IMR-90 (cell line): ENCODE measurements at regions not wholly inside any gene's neighbourhood (a gene's known extent, or its start where the extent isn't known, plus 50 kb on each side); places are given as distances from the start of the nearest gene placed in this dataset.
"Not testable (repeated sequence)": the region's sequence is repeated elsewhere in the genome, so short reads cannot be mapped to it uniquely, and the experiment has no call there.

ENCODE experiments used
- ATAC-seq: fragments of 200-7000 bp; cut with Tn5 transposase; 2 replicates; pipeline ENCODE4 v1.9.1; 2020; ENCODE audit warnings: low read depth, mild to moderate bottlenecking, moderate library complexity
- BruUV-seq: library from RNA; stranded (reverse); fragments of 400-500 nt; replicated peaks from 2 replicates; lab custom pipeline; 2021; lab: Mats Ljungman, UMichigan
- CTCF ChIA-PET: fragments of 300-600 bp; formaldehyde crosslinking; extraction: SDS; loops from one replicate; lab custom pipeline; 2021; ENCODE audit warnings: antibody characterized with exemption; lab: Yijun Ruan, JAX
- POLR2A ChIA-PET: fragments of 300-600 bp; sonication (Branson Sonifier 250); formaldehyde crosslinking; loops from one replicate; lab custom pipeline; 2022; ENCODE audit warnings: antibody characterized with exemption; ENCODE audit not compliant: unreplicated experiment; lab: Charles Lee
- DNase-seq: peaks from one replicate; pipeline ENCODE4 v3.0.0; 2013
- H2AFZ ChIP-seq: replicated peaks from 2 replicates; pipeline ENCODE3; 2013; ENCODE audit warnings: low read length, mild to moderate bottlenecking; ENCODE audit not compliant: poor library complexity
- H2AK5ac ChIP-seq: 2 replicates; pipeline ENCODE4 v1.6.1; 2013; ENCODE audit warnings: low read depth, low read length, inconsistent platforms
- H2AK9ac ChIP-seq: replicated peaks from 2 replicates; pipeline ENCODE3; 2013; ENCODE audit warnings: mild to moderate bottlenecking, low read depth, low read length, moderate library complexity; ENCODE audit not compliant: poor library complexity
- H2BK120ac ChIP-seq: 2 replicates; pipeline ENCODE4 v1.6.1; 2013; ENCODE audit warnings: low read depth, low read length, inconsistent platforms
- H2BK15ac ChIP-seq: 3 replicates; pipeline ENCODE4 v1.6.1; 2013; ENCODE audit warnings: low read depth, low read length, inconsistent platforms
- H2BK20ac ChIP-seq: 2 replicates; pipeline ENCODE4 v1.6.1; 2013; ENCODE audit warnings: low read depth, mild to moderate bottlenecking, inconsistent platforms, low read length, moderate library complexity
- H2BK5ac ChIP-seq: 2 replicates; pipeline ENCODE4 v1.6.1; 2013; ENCODE audit warnings: mild to moderate bottlenecking, low read depth, low read length, inconsistent platforms; ENCODE audit not compliant: poor library complexity, severe bottlenecking
- H3K14ac ChIP-seq: replicated peaks from 2 replicates; pipeline ENCODE4 v1.6.1; 2013; ENCODE audit warnings: low read depth, low read length, inconsistent platforms
- H3K18ac ChIP-seq: 2 replicates; pipeline ENCODE4 v1.6.1; 2013; ENCODE audit warnings: low read depth, low read length, control low read depth
- H3K23ac ChIP-seq: 2 replicates; pipeline ENCODE4 v1.6.1; 2013; ENCODE audit warnings: low read depth, low read length, inconsistent platforms
- H3K27ac ChIP-seq: 2 replicates; pipeline ENCODE4 v1.5.1; 2013; ENCODE audit warnings: mild to moderate bottlenecking, control low read depth, low read length; ENCODE audit not compliant: insufficient read depth
- H3K27me3 ChIP-seq: 2 replicates; pipeline ENCODE4 v1.6.1; 2013; ENCODE audit warnings: low read length; ENCODE audit not compliant: control insufficient read depth, insufficient read depth
- H3K36me3 ChIP-seq: 2 replicates; pipeline ENCODE4 v1.6.1; 2013; ENCODE audit warnings: low read length, mixed read lengths; ENCODE audit not compliant: control insufficient read depth, insufficient read depth
- H3K4ac ChIP-seq: 2 replicates; pipeline ENCODE4 v1.6.1; 2013; ENCODE audit warnings: low read depth, low read length, inconsistent platforms
- H3K4me1 ChIP-seq: 2 replicates; pipeline ENCODE4 v1.6.1; 2013; ENCODE audit warnings: low read length, mixed read lengths; ENCODE audit not compliant: control insufficient read depth, insufficient read depth
- H3K4me2 ChIP-seq: 2 replicates; pipeline ENCODE4 v1.6.1; 2013; ENCODE audit warnings: low read depth, mild to moderate bottlenecking, control low read depth, low read length, moderate library complexity
- H3K4me3 ChIP-seq: 2 replicates; pipeline ENCODE4 v1.5.1; 2013; ENCODE audit warnings: low read depth, mild to moderate bottlenecking, control low read depth, low read length, moderate library complexity; ENCODE audit not compliant: insufficient read depth
- H3K56ac ChIP-seq: 2 replicates; pipeline ENCODE4 v1.6.1; 2013; ENCODE audit warnings: low read length, inconsistent platforms; ENCODE audit not compliant: insufficient read depth; ENCODE audit errors: extremely low read depth
- H3K79me1 ChIP-seq, 2 experiments: 2 replicates each; pipeline ENCODE4 v1.6.1; 2013; ENCODE audit warnings: low read length in 2 of 2, inconsistent platforms in 1 of 2, low read depth in 1 of 2
- H3K9ac ChIP-seq: 2 replicates; pipeline ENCODE4 v1.6.1; 2013; ENCODE audit warnings: low read depth, low read length, control low read depth
- H3K9me1 ChIP-seq: 2 replicates; pipeline ENCODE4 v1.6.1; 2013; ENCODE audit warnings: low read length, inconsistent platforms; ENCODE audit not compliant: insufficient read depth
- H3K9me3 ChIP-seq: 2 replicates; pipeline ENCODE4 v1.6.1; 2013; ENCODE audit warnings: low read length; ENCODE audit not compliant: control insufficient read depth, insufficient read depth
- H4K20me1 ChIP-seq: 2 replicates; pipeline ENCODE4 v1.6.1; 2013; ENCODE audit warnings: low read length, inconsistent platforms; ENCODE audit not compliant: insufficient read depth
- H4K5ac ChIP-seq: 2 replicates; pipeline ENCODE4 v1.6.1; 2013; ENCODE audit warnings: mild to moderate bottlenecking, low read depth, low read length, control low read depth
- H4K8ac ChIP-seq, 2 experiments: 2 replicates each; pipeline ENCODE4 v1.6.1; 2013; ENCODE audit warnings: low read depth in 2 of 2, low read length in 2 of 2, control low read depth in 1 of 2, inconsistent platforms in 1 of 2
- H4K91ac ChIP-seq: 2 replicates; pipeline ENCODE4 v1.6.1; 2013; ENCODE audit warnings: low read depth, low read length, inconsistent platforms; ENCODE audit not compliant: insufficient read depth
- WGBS, 2 experiments: methylation state at CpG; one replicate each; pipeline versions ENCODE4 v1.1.5 to v1.1.7; 2013; ENCODE audit warnings: missing lambda C conversion rate in 2 of 2; ENCODE audit not compliant: insufficient read length in 1 of 2; ENCODE audit errors: extremely low coverage in 2 of 2; 5-methylcytosine and 5-hydroxymethylcytosine counted together
- dilution Hi-C: fragments of 300-500 bp; cut with HindIII; formaldehyde crosslinking; loops from one replicate; pipeline ENCODE4 v1.14.3; 2018; ENCODE audit warnings: low sequenced_read_pairs; ENCODE audit not compliant: unreplicated experiment
- in situ Hi-C: fragments of 300-500 bp; cut with MboI; formaldehyde crosslinking; loops from 3 replicates; pipeline ENCODE4 v1.14.3; 2019; ENCODE audit warnings: low sequenced_read_pairs, inconsistent platforms, mixed read lengths
- intact Hi-C: fragments of 100-400 bp; cut with micrococcal nuclease; formaldehyde crosslinking; loops from 2 replicates; pipeline ENCODE4 v1.10.0; 2022

DNA sequence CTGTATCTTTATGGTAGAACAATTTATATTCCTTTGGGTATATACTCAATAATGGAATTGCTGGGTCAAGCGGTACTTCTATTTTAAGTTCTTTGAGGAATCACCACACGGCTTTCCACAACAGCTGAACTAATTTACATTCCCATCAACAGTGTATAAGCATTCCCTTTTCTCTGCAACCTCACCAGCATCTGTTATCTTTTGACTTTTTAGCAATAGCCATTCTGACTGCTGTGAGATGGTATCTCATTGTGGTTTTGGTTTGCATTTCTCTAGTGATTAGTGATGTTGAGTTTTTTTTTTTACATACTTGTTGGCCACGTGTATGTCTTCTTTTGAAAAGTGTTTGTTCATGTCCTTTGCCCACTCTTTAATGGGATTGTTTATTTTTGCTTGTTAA is 184.7 kb upstream of the CTAGE1 start:
- in situ Hi-C loops, H4K8ac ChIP-seq, H3K14ac ChIP-seq, H3K9ac ChIP-seq, H2AK5ac ChIP-seq, H4K20me1 ChIP-seq, H2BK20ac ChIP-seq, ATAC-seq, H2BK120ac ChIP-seq, H3K9me1 ChIP-seq, H3K56ac ChIP-seq, H2BK15ac ChIP-seq, H2AFZ ChIP-seq, POLR2A ChIA-PET, H3K36me3 ChIP-seq, dilution Hi-C loops, H2BK5ac ChIP-seq, H3K4ac ChIP-seq, H3K27me3 ChIP-seq, H3K27ac ChIP-seq, H3K4me1 ChIP-seq, H2AK9ac ChIP-seq, H3K9me3 ChIP-seq, H4K91ac ChIP-seq, H4K5ac ChIP-seq, H3K4me3 ChIP-seq, intact Hi-C loops, H3K18ac ChIP-seq, BruUV-seq, CTCF ChIA-PET, H3K4me2 ChIP-seq, H3K23ac ChIP-seq, H3K79me1 ChIP-seq: not testable (repeated sequence)
- no CpG with 5 or more reads among the region's 3 CpGs for whole genome bisulfite sequencing, 2 experiments
- peak; percentile 51 for DNase-seq
